Esophagus squamous epithelium (tissue), 5 donors: ENCODE measurements at regions not wholly inside any gene's neighbourhood (a gene's known extent, or its start where the extent isn't known, plus 50 kb on each side); places are given as distances from the start of the nearest gene placed in this dataset.

ENCODE experiments used
- DNase-seq: peaks from one replicate; lab custom pipeline; 2025; lab: John Stamatoyannopoulos, UW
- H3K27ac ChIP-seq, 4 donors: fragments of 200-600 bp; sonication (generic); one replicate each; pipeline ENCODE4 v1.5.1; 2016 to 2019; ENCODE audit warnings: mild to moderate bottlenecking in 1 of 4
- H3K27me3 ChIP-seq, 4 donors: fragments of 200-600 bp; sonication (generic); 1 replicate in 3 of 4; 2 replicates in 1 of 4; pipeline versions ENCODE4 v1.5.1 to v1.6.0; 2017 to 2021; ENCODE audit warnings: antibody characterized with exemption in 1 of 4
- H3K36me3 ChIP-seq, 3 donors: fragments of 200-600 bp; sonication (generic); one replicate each; pipeline ENCODE4 v1.5.1; 2016 to 2019
- H3K4me1 ChIP-seq, 3 donors: fragments of 200-600 bp; sonication (generic); one replicate each; pipeline ENCODE4 v1.5.1; 2017 to 2019
- H3K4me3 ChIP-seq, 4 donors: fragments of 200-600 bp; sonication (generic); 1 replicate in 3 of 4; 2 replicates in 1 of 4; pipeline ENCODE4 v1.5.1; 2016 to 2019; ENCODE audit warnings: mild to moderate bottlenecking in 2 of 4, moderate library complexity in 1 of 4
- H3K9me3 ChIP-seq, 3 donors: fragments of 200-600 bp; sonication (generic); one replicate each; pipeline ENCODE4 v1.5.1; 2016 to 2019
- POLR2A ChIP-seq, 4 donors: fragments of 450-650 bp; IDR thresholded peaks; one replicate each; pipeline ENCODE4 v1.6.1; 2017; ENCODE audit warnings: antibody characterized with exemption in 4 of 4, mild to moderate bottlenecking in 4 of 4, moderate library complexity in 3 of 4
- WGBS, 2 donors: methylation state at CpG; one replicate each; pipeline ENCODE4 v1.1.5; 2018; 5-methylcytosine and 5-hydroxymethylcytosine counted together
- intact Hi-C: fragments of 100-400 bp; cut with DNase I; formaldehyde crosslinking; loops from one replicate; pipeline ENCODE4 v1.15.0; 2022
- TF ChIP-seq, protein P1 (sequence below), 6 experiments: fragments of 450-650 bp in 4 of 6; fragments of 200-600 bp in 2 of 6; sonication (generic) in 2 of 6; IDR thresholded peaks; one replicate each; pipeline ENCODE4 v1.5.1; 2016 to 2019; ENCODE audit warnings: antibody characterized with exemption in 6 of 6, mild to moderate bottlenecking in 4 of 6, moderate library complexity in 4 of 6
- donor health status: DM: yes; HTN: yes; CAD: no.

DNA sequence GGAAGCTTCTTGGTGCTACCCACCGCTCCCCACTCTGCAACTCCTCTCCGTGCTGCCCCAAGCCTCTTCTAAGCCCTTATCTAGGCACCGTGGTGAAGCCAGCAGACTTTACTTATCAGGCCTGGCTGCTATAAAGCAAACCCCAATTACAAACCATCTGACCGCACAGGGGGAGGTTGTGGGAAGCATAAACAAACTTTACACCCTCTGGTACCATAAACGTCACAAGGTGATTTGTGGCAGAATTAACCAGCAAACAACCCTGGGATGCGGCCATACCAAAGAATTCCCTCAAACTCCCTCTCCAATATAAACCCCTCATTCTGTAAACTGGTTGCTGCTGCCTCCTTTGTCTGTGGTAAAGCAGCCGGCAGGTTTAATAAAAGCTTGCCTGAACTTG lies 55.2 kb downstream of the MAGEC2 start:
- WGBS, 2 donors = 48 to 65% methylated on average over 6 to 7 of the region's 7 CpGs
- no peaks in the 10 kb centered on the region for H3K9me3 ChIP-seq
- intact Hi-C loops = no loop called here

DNA sequence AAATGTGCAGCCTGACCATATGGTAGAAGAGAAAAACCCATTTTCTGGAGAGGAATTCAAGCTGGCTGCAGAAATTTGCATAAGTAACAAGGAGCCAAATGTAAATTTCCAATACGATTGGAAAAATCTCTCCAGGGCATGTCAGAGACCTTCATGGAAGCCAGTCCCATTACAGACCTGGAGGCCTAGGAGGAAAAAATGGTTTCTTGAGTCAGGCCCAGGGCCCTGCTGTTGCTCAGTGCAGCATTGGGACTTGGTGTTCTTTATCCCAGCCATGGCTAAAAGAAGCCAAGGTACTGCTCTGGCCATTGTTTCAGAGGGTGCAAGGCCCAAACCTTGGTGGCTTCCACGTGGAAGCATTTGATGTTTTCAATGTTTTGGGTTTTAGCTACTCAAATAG lies 70.6 kb downstream of the MAGEC2 start:
- no peaks in the 10 kb centered on the region for H3K36me3 ChIP-seq
- H3K4me3 ChIP-seq = no peak overlapping the region
- no peaks in the 10 kb centered on the region for H3K27me3 ChIP-seq
- peaks cover 0 to 4% (median 0%) of the 10 kb centered on the region in 3 donors for H3K9me3 ChIP-seq
- no peaks in the 10 kb centered on the region for H3K4me1 ChIP-seq
- TF ChIP-seq, protein P1, sequence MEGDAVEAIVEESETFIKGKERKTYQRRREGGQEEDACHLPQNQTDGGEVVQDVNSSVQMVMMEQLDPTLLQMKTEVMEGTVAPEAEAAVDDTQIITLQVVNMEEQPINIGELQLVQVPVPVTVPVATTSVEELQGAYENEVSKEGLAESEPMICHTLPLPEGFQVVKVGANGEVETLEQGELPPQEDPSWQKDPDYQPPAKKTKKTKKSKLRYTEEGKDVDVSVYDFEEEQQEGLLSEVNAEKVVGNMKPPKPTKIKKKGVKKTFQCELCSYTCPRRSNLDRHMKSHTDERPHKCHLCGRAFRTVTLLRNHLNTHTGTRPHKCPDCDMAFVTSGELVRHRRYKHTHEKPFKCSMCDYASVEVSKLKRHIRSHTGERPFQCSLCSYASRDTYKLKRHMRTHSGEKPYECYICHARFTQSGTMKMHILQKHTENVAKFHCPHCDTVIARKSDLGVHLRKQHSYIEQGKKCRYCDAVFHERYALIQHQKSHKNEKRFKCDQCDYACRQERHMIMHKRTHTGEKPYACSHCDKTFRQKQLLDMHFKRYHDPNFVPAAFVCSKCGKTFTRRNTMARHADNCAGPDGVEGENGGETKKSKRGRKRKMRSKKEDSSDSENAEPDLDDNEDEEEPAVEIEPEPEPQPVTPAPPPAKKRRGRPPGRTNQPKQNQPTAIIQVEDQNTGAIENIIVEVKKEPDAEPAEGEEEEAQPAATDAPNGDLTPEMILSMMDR (IDR thresholded peaks at IDR 0.05) = no peak
- WGBS, 2 donors = 57 to 79% methylated on average over 2 of the region's 2 CpGs
- no peak for DNase-seq
- intact Hi-C loops = no loop called here
- H3K27ac ChIP-seq = no peak overlapping the region

More for the DNA sequence above, 55.2 kb downstream of the MAGEC2 start:
- DNase-seq = no peak
- TF ChIP-seq, protein P1 (IDR thresholded peaks at IDR 0.05) = no peak
- TF ChIP-seq POLR2A (IDR thresholded peaks at IDR 0.05) = no peak
- H3K27ac ChIP-seq = no peak overlapping the region
- H3K4me1 ChIP-seq = no peaks in the 10 kb centered on the region
- no peak overlapping the region for H3K4me3 ChIP-seq
- no peaks in the 10 kb centered on the region for H3K36me3 ChIP-seq
- H3K27me3 ChIP-seq = no peaks in the 10 kb centered on the region

GRCh38 chrX:142096253-142096652 lies 108.8 kb downstream of the MAGEC2 start:
- TF ChIP-seq, protein P1 (IDR thresholded peaks at IDR 0.05) = no peak
- TF ChIP-seq POLR2A (IDR thresholded peaks at IDR 0.05) = no peak
- intact Hi-C loops = no loop called here
- Histone ChIP-seq H3K36me3 (no peaks in the 10 kb centered on the region), H3K27ac (no peak overlapping the region), H3K27me3 (no peaks in the 10 kb centered on the region), H3K4me3 (no peak overlapping the region), H3K4me1 (no peaks in the 10 kb centered on the region), H3K9me3 (no peaks in the 10 kb centered on the region)
- 18 to 30% methylated on average over 1 of the region's 1 CpG for WGBS, 2 donors
- no peak for DNase-seq

- WGBS, 2 donors = 39 to 52% methylated on average over 2 to 5 of the region's 5 CpGs
- Histone ChIP-seq H3K27ac (no peak overlapping the region), H3K36me3 (no peaks in the 10 kb centered on the region), H3K4me3 (no peak overlapping the region), H3K27me3 (no peaks in the 10 kb centered on the region), H3K9me3 (no peaks in the 10 kb centered on the region), H3K4me1 (no peaks in the 10 kb centered on the region)
- TF ChIP-seq, protein P1 (IDR thresholded peaks at IDR 0.05) = no peak
- no peak for TF ChIP-seq POLR2A (IDR thresholded peaks at IDR 0.05)
- intact Hi-C loops = no loop called here
- DNase-seq = no peak
Observed at GRCh38 chrX:142095651-142096245, 109.3 kb downstream of the MAGEC2 start.

GRCh38 chrX:142089193-142089592 lies 115.9 kb downstream of the MAGEC2 start:
- WGBS, 2 donors = 25 to 26% methylated on average over 1 of the region's 1 CpG
- no peak for TF ChIP-seq POLR2A (IDR thresholded peaks at IDR 0.05)
- TF ChIP-seq, protein P1 (IDR thresholded peaks at IDR 0.05) = peak in 1 of 6 experiments; percentile 20
- Histone ChIP-seq H3K9me3 (no peaks in the 10 kb centered on the region), H3K4me3 (no peak overlapping the region), H3K27ac (no peak overlapping the region), H3K4me1 (no peaks in the 10 kb centered on the region), H3K36me3 (no peaks in the 10 kb centered on the region), H3K27me3 (no peaks in the 10 kb centered on the region)
- intact Hi-C loops = no loop called here
- DNase-seq = no peak
